ENCODE measurements at regions not wholly inside any gene's neighbourhood (a gene's known extent, or its start where the extent isn't known, plus 50 kb on each side); places are given as distances from the start of the nearest gene placed in this dataset.

DNA sequence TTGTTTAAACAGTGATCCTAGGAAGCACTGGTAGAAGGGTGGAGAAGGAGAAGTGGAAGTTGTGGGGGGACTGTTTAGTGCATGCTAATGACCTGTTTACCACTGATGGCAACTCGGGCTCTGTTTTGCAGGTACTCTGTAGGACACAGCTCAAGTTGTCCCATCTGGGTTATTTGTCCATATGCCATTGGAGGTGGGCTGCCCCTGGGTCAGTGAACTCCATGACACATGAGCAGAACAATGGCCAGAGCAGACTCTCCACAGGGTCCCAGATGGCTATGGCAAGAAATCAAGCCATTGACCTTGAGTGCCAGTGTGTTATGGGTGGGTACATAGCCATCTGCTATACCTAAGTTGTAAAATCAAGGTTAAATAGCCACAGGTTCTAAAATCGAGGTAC lies 175.9 kb downstream of the GAS1 start:
- TF ChIP-seq, protein P1, sequence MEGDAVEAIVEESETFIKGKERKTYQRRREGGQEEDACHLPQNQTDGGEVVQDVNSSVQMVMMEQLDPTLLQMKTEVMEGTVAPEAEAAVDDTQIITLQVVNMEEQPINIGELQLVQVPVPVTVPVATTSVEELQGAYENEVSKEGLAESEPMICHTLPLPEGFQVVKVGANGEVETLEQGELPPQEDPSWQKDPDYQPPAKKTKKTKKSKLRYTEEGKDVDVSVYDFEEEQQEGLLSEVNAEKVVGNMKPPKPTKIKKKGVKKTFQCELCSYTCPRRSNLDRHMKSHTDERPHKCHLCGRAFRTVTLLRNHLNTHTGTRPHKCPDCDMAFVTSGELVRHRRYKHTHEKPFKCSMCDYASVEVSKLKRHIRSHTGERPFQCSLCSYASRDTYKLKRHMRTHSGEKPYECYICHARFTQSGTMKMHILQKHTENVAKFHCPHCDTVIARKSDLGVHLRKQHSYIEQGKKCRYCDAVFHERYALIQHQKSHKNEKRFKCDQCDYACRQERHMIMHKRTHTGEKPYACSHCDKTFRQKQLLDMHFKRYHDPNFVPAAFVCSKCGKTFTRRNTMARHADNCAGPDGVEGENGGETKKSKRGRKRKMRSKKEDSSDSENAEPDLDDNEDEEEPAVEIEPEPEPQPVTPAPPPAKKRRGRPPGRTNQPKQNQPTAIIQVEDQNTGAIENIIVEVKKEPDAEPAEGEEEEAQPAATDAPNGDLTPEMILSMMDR (IDR thresholded peaks at IDR 0.05; ENCODE audit: low read depth, low read length, poor library complexity, severe bottlenecking), result no peak
- TF ChIP-seq EZH2phosphoT487 (IDR thresholded peaks at IDR 0.05; ENCODE audit: borderline replicate concordance, low read length), result no peak

Data from DOHH2 (cell line).